Peyer's patch (tissue), 4 donors: ENCODE measurements at regions not wholly inside any gene's neighbourhood (a gene's known extent, or its start where the extent isn't known, plus 50 kb on each side); places are given as distances from the start of the nearest gene placed in this dataset.

Experiments
- DNase-seq, 3 donors: peaks; one replicate each; pipeline ENCODE4 v3.0.0-alpha.2; 2017 to 2019
- H3K27ac ChIP-seq, 4 donors: fragments of 200-600 bp; sonication (generic); one replicate each; pipeline ENCODE4 v1.5.1; 2016 to 2019
- H3K27me3 ChIP-seq, 2 donors: fragments of 200-600 bp; sonication (generic); one replicate each; pipeline ENCODE4 v1.5.1; 2019
- H3K36me3 ChIP-seq, 3 donors: fragments of 200-600 bp; sonication (generic); one replicate each; pipeline ENCODE4 v1.5.1; 2016 to 2019
- H3K4me1 ChIP-seq, 4 donors: fragments of 200-600 bp; sonication (generic); one replicate each; pipeline ENCODE4 v1.5.1; 2016 to 2019
- H3K4me3 ChIP-seq, 4 donors: fragments of 200-600 bp; sonication (generic); 1 replicate in 3 of 4; 2 replicates in 1 of 4; pipeline ENCODE4 v1.5.1; 2016 to 2019; ENCODE audit warnings: mild to moderate bottlenecking in 1 of 4
- H3K9me3 ChIP-seq, 4 donors: fragments of 200-600 bp; sonication (generic); one replicate each; pipeline ENCODE4 v1.5.1; 2016 to 2019; ENCODE audit warnings: mild to moderate bottlenecking in 1 of 4
- CTCF ChIP-seq, 6 experiments: fragments of 450-650 bp in 4 of 6; fragments of 200-600 bp in 2 of 6; sonication (generic) in 1 of 6; IDR thresholded peaks; one replicate each; pipeline ENCODE4 v1.5.1; 2017 to 2019; ENCODE audit warnings: antibody characterized with exemption in 6 of 6, mild to moderate bottlenecking in 3 of 6, moderate library complexity in 1 of 6
- POLR2A ChIP-seq, 2 donors: fragments of 450-650 bp; IDR thresholded peaks; one replicate each; pipeline ENCODE4 v1.5.1; 2017; ENCODE audit warnings: antibody characterized with exemption in 2 of 2, mild to moderate bottlenecking in 2 of 2, moderate library complexity in 2 of 2

GRCh38 chr2:118169359-118170005 is 81.2 kb downstream of the INSIG2 start:
- Histone ChIP-seq H3K4me1 (no peaks in the 10 kb centered on the region), H3K27me3 (no peaks in the 10 kb centered on the region), H3K9me3 (no peaks in the 10 kb centered on the region), H3K36me3 (no peaks in the 10 kb centered on the region), H3K4me3 (no peak overlapping the region), H3K27ac (no peak overlapping the region)
- peak in 1 of 3 donors; percentile 55 for DNase-seq
- TF ChIP-seq POLR2A (IDR thresholded peaks at IDR 0.05) = no peak
- TF ChIP-seq CTCF (IDR thresholded peaks at IDR 0.05) = no peak

GRCh38 chr2:118168615-118169014 is 80.3 kb downstream of the INSIG2 start:
- no peak for TF ChIP-seq CTCF (IDR thresholded peaks at IDR 0.05)
- no peak for TF ChIP-seq POLR2A (IDR thresholded peaks at IDR 0.05)
- Histone ChIP-seq H3K4me3 (no peak overlapping the region), H3K9me3 (no peaks in the 10 kb centered on the region), H3K27ac (no peak overlapping the region), H3K36me3 (no peaks in the 10 kb centered on the region), H3K4me1 (no peaks in the 10 kb centered on the region), H3K27me3 (no peaks in the 10 kb centered on the region)
- DNase-seq = no peak

GRCh38 chr2:118167026-118167425 is 78.8 kb downstream of the INSIG2 start:
- no peak overlapping the region for H3K4me3 ChIP-seq
- no peaks in the 10 kb centered on the region for H3K36me3 ChIP-seq
- no peaks in the 10 kb centered on the region for H3K27me3 ChIP-seq
- no peak for DNase-seq
- TF ChIP-seq CTCF (IDR thresholded peaks at IDR 0.05) (no peak), POLR2A (IDR thresholded peaks at IDR 0.05) (no peak)
- no peaks in the 10 kb centered on the region for H3K4me1 ChIP-seq
- no peak overlapping the region for H3K27ac ChIP-seq
- H3K9me3 ChIP-seq = no peaks in the 10 kb centered on the region

- Histone ChIP-seq H3K27me3 (no peaks in the 10 kb centered on the region), H3K4me3 (no peak overlapping the region), H3K4me1 (no peaks in the 10 kb centered on the region), H3K36me3 (no peaks in the 10 kb centered on the region), H3K27ac (no peak overlapping the region), H3K9me3 (no peaks in the 10 kb centered on the region)
- TF ChIP-seq CTCF (IDR thresholded peaks at IDR 0.05) (no peak), POLR2A (IDR thresholded peaks at IDR 0.05) (no peak)
- no peak for DNase-seq
Observed at GRCh38 chr2:118166242-118166641, 78.0 kb downstream of the INSIG2 start.

GRCh38 chr2:118165595-118165994 is 77.3 kb downstream of the INSIG2 start:
- H3K27ac ChIP-seq = no peak overlapping the region
- no peaks in the 10 kb centered on the region for H3K4me1 ChIP-seq
- TF ChIP-seq POLR2A (IDR thresholded peaks at IDR 0.05) (no peak), CTCF (IDR thresholded peaks at IDR 0.05) (no peak)
- no peak for DNase-seq
- H3K9me3 ChIP-seq = no peaks in the 10 kb centered on the region
- H3K36me3 ChIP-seq = no peaks in the 10 kb centered on the region
- no peak overlapping the region for H3K4me3 ChIP-seq
- no peaks in the 10 kb centered on the region for H3K27me3 ChIP-seq
